ENCODE measurements at regions not wholly inside any gene's neighbourhood (a gene's known extent, or its start where the extent isn't known, plus 50 kb on each side); places are given as distances from the start of the nearest gene placed in this dataset.
"Not testable (repeated sequence)": the region's sequence is repeated elsewhere in the genome, so short reads cannot be mapped to it uniquely, and the experiment has no call there.

DNA sequence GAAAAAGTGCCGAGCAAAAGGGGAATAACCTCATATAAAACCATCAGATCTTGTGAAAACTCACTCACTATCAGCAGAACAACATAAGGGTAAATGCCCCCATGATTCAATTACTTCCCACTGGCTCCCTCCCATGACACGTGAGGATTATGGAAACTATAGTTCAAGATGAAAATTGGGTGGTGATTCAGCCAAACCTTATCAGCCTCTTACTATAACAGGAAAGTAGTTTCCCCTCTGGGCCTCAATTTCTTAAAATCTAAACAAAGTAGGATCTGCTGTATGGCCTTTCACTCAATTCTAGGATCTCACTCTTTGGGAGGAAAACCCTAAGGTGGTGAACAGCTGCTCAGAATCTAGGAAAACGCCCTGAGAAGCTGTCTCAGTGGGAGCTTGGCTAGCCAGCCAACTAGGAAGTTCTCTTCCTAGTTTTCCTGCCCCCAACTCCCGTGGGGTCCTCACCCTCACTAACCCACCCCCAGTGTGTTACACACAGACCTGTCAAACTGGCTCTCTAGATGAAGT lies 1017.1 kb upstream of the HS3ST1 start:
- Histone ChIP-seq H3K27ac (ENCODE audit: poor library complexity, severe bottlenecking) (no peak overlapping the region), H3K36me3 (ENCODE audit: low read depth) (no peaks in the 10 kb centered on the region), H3K9me3 (ENCODE audit: severe bottlenecking) (no peaks in the 10 kb centered on the region), H3K4me3 (ENCODE audit: severe bottlenecking) (no peak overlapping the region), H3K4me1 (ENCODE audit: insufficient read depth, poor library complexity, severe bottlenecking) (no peaks in the 10 kb centered on the region), H3K27me3 (ENCODE audit: insufficient read depth, poor library complexity, severe bottlenecking) (no peaks in the 10 kb centered on the region)
- DNase-seq (ENCODE audit: low spot score) (no peak), ATAC-seq (ENCODE audit: low read depth) (no peak)
- TF ChIP-seq, protein P1, sequence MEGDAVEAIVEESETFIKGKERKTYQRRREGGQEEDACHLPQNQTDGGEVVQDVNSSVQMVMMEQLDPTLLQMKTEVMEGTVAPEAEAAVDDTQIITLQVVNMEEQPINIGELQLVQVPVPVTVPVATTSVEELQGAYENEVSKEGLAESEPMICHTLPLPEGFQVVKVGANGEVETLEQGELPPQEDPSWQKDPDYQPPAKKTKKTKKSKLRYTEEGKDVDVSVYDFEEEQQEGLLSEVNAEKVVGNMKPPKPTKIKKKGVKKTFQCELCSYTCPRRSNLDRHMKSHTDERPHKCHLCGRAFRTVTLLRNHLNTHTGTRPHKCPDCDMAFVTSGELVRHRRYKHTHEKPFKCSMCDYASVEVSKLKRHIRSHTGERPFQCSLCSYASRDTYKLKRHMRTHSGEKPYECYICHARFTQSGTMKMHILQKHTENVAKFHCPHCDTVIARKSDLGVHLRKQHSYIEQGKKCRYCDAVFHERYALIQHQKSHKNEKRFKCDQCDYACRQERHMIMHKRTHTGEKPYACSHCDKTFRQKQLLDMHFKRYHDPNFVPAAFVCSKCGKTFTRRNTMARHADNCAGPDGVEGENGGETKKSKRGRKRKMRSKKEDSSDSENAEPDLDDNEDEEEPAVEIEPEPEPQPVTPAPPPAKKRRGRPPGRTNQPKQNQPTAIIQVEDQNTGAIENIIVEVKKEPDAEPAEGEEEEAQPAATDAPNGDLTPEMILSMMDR (IDR thresholded peaks at IDR 0.05; ENCODE audit: poor library complexity, severe bottlenecking) = no peak

DNA sequence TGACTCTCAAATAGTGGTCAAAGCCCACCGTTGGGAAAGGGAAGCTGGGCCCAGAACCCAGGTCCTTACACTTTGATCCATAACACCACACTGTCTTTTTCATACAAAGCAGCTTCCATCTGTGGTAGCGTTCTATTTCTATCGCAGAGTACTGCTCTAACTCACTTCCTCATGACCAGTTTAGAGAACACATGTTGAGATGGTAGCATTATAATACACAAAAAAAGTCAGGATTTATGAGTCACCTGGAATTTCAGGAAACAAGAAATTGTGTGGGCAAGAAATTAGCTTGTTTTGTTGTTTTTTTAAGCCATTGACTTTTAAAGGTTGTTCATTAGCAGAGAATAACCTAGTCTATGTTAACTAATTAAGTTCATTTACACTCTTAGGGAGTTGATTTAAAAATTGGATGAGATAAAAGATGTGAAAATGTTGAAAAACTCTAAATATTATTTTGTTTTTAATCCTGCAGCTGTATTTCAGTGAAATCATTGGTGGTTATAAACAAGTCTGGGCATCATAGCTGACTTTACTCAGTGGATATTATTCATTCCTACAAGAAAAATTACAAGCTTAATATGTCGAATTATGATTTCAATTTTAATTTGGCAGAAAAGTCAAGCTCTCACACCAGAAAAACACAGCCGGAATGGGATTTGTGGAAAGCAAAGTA lies 1011.1 kb upstream of the HS3ST1 start:
- peak overlapping the region; percentile 61 for H3K27ac ChIP-seq (ENCODE audit: poor library complexity, severe bottlenecking)
- no peaks in the 10 kb centered on the region for H3K9me3 ChIP-seq (ENCODE audit: severe bottlenecking)
- no peaks in the 10 kb centered on the region for H3K27me3 ChIP-seq (ENCODE audit: insufficient read depth, poor library complexity, severe bottlenecking)
- ATAC-seq (ENCODE audit: low read depth) (peak; percentile 93), DNase-seq (ENCODE audit: low spot score) (no peak)
- H3K4me3 ChIP-seq (ENCODE audit: severe bottlenecking) = no peak overlapping the region
- TF ChIP-seq, protein P1 (IDR thresholded peaks at IDR 0.05; ENCODE audit: poor library complexity, severe bottlenecking) = no peak
- no peaks in the 10 kb centered on the region for H3K36me3 ChIP-seq (ENCODE audit: low read depth)
- peaks cover 16% of the 10 kb centered on the region for H3K4me1 ChIP-seq (ENCODE audit: insufficient read depth, poor library complexity, severe bottlenecking)

DNA sequence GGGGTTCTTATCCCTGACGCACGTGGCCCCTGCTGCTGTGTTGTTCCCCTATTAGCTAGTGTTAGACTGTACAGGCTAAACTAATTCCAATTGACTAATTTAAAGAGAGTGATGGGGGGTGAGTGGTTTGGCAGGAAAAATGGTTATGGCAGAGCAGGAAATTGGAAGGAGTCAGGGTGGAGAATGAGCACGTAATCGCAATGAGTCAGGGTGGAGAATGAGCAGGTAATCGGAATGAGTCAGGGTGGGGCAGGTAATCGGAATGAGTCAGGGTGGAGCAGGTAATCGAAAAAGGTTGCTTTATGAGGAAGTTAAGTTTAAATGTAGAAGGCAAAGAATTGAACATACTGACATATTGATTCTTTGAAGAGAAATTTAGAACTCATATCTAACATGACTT lies 1002.6 kb upstream of the HS3ST1 start:
- H3K4me3 ChIP-seq (ENCODE audit: severe bottlenecking); ATAC-seq (ENCODE audit: low read depth); DNase-seq (ENCODE audit: low spot score); H3K36me3 ChIP-seq (ENCODE audit: low read depth); H3K27me3 ChIP-seq (ENCODE audit: insufficient read depth, poor library complexity, severe bottlenecking); H3K4me1 ChIP-seq (ENCODE audit: insufficient read depth, poor library complexity, severe bottlenecking); H3K9me3 ChIP-seq (ENCODE audit: severe bottlenecking): not testable (repeated sequence)
- peak overlapping the region; percentile 7 for H3K27ac ChIP-seq (ENCODE audit: poor library complexity, severe bottlenecking)

DNA sequence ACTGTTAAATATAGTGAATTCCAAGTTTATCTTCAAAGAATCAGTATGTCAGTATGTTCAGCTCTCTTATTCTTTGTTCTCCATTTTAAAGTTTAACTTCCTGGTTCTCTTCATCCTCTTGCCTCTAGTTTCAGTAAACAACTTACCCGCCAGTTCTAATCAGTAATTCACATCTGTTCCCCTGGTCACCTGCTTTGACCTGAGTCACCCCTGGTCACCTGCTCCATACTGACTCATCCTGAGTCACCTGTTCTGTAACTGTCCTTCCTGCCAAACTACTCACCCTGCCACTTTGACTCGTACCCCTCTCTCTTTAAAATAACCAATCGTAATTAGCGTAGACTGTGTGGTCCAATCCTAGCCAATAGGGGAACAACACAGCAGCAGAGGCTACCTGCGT lies 992.7 kb upstream of the HS3ST1 start:
- Histone ChIP-seq H3K36me3 (ENCODE audit: low read depth) (no peaks in the 10 kb centered on the region), H3K27me3 (ENCODE audit: insufficient read depth, poor library complexity, severe bottlenecking) (no peaks in the 10 kb centered on the region), H3K4me1 (ENCODE audit: insufficient read depth, poor library complexity, severe bottlenecking) (no peaks in the 10 kb centered on the region), H3K27ac (ENCODE audit: poor library complexity, severe bottlenecking) (no peak overlapping the region), H3K4me3 (ENCODE audit: severe bottlenecking) (no peak overlapping the region), H3K9me3 (ENCODE audit: severe bottlenecking) (no peaks in the 10 kb centered on the region)
- DNase-seq (ENCODE audit: low spot score) (no peak), ATAC-seq (ENCODE audit: low read depth) (no peak)
- TF ChIP-seq, protein P1 (IDR thresholded peaks at IDR 0.05; ENCODE audit: poor library complexity, severe bottlenecking) = no peak

DNA sequence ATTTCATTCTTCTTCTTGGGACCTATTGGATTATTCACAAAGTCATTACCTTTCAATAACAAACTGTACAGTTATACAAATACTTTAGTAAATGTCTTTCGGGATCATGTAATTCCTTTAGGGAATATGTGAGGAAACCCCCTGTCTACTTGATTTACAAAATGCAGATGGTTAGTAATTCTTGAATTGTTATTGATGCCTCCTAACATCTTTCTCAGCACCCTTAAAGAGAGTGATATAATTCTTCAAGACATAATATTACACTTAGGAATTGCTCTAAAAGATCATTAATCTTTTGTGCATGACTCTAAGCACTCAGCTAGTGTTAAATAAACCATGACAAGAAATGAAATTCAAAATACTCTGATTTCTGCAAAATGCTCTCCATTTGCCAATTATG lies 988.1 kb upstream of the HS3ST1 start:
- Histone ChIP-seq H3K4me3 (ENCODE audit: severe bottlenecking) (no peak overlapping the region), H3K27me3 (ENCODE audit: insufficient read depth, poor library complexity, severe bottlenecking) (no peaks in the 10 kb centered on the region), H3K9me3 (ENCODE audit: severe bottlenecking) (no peaks in the 10 kb centered on the region), H3K27ac (ENCODE audit: poor library complexity, severe bottlenecking) (no peak overlapping the region), H3K4me1 (ENCODE audit: insufficient read depth, poor library complexity, severe bottlenecking) (no peaks in the 10 kb centered on the region), H3K36me3 (ENCODE audit: low read depth) (no peaks in the 10 kb centered on the region)
- no peak for ATAC-seq (ENCODE audit: low read depth)
- no peak for DNase-seq (ENCODE audit: low spot score)
- TF ChIP-seq, protein P1 (IDR thresholded peaks at IDR 0.05; ENCODE audit: poor library complexity, severe bottlenecking) = no peak

All from RWPE2 (cell line).